H9 (cell line): ENCODE measurements at regions not wholly inside any gene's neighbourhood (a gene's known extent, or its start where the extent isn't known, plus 50 kb on each side); places are given as distances from the start of the nearest gene placed in this dataset.

ENCODE experiments used
- DNase-seq: peaks from one replicate; pipeline ENCODE4 v3.0.0-alpha.2; 2017
- H2AFZ ChIP-seq: one replicate; pipeline ENCODE4 v1.6.1; 2013; ENCODE audit warnings: mild to moderate bottlenecking, low read length, control low read depth, moderate library complexity
- H2AK5ac ChIP-seq: 2 replicates; pipeline ENCODE4 v1.6.1; 2013; ENCODE audit warnings: low read length, control low read depth, mixed read lengths; ENCODE audit not compliant: insufficient read length
- H2BK120ac ChIP-seq: one replicate; pipeline ENCODE4 v1.6.1; 2013; ENCODE audit warnings: low read depth, mild to moderate bottlenecking, low read length, control low read depth, inconsistent platforms; ENCODE audit not compliant: poor library complexity, severe bottlenecking
- H2BK12ac ChIP-seq: 2 replicates; pipeline ENCODE4 v1.6.1; 2013; ENCODE audit warnings: low read length, control low read depth, mixed read lengths, low read depth; ENCODE audit not compliant: insufficient read length
- H2BK15ac ChIP-seq: 2 replicates; pipeline ENCODE4 v1.6.1; 2013; ENCODE audit warnings: low read depth, low read length, control low read depth
- H2BK20ac ChIP-seq: one replicate; pipeline ENCODE4 v1.6.1; 2013; ENCODE audit warnings: low read depth, mild to moderate bottlenecking, low read length, control low read depth, inconsistent platforms; ENCODE audit not compliant: poor library complexity, severe bottlenecking
- H2BK5ac ChIP-seq: 2 replicates; pipeline ENCODE4 v1.6.1; 2013; ENCODE audit warnings: low read length, control low read depth, mixed read lengths; ENCODE audit not compliant: insufficient read length
- H3K14ac ChIP-seq: 2 replicates; pipeline ENCODE4 v1.6.1; 2013; ENCODE audit warnings: low read length, control low read depth; ENCODE audit not compliant: insufficient read depth
- H3K18ac ChIP-seq: 2 replicates; pipeline ENCODE4 v1.6.1; 2013; ENCODE audit warnings: low read depth, mild to moderate bottlenecking, mixed read lengths, low read length, control low read depth; ENCODE audit not compliant: insufficient read length
- H3K23ac ChIP-seq: 2 replicates; pipeline ENCODE4 v1.6.1; 2013; ENCODE audit warnings: low read length, control low read depth, mixed read lengths, low read depth; ENCODE audit not compliant: insufficient read length
- H3K23me2 ChIP-seq: 2 replicates; pipeline ENCODE4 v1.6.1; 2013; ENCODE audit warnings: low read depth, mild to moderate bottlenecking, mixed read lengths, low read length, control low read depth; ENCODE audit not compliant: insufficient read length, poor library complexity, severe bottlenecking
- H3K27ac ChIP-seq: 2 replicates; pipeline ENCODE4 v1.5.1; 2013; ENCODE audit warnings: low read length, control low read depth, mixed read lengths, low read depth; ENCODE audit not compliant: insufficient read length
- H3K27me3 ChIP-seq: 2 replicates; pipeline ENCODE4 v1.6.1; 2013; ENCODE audit warnings: low read length, control low read depth, inconsistent platforms; ENCODE audit not compliant: insufficient read depth
- H3K4ac ChIP-seq: 2 replicates; pipeline ENCODE4 v1.6.1; 2013; ENCODE audit warnings: low read depth, mild to moderate bottlenecking, control low read depth, inconsistent platforms, low read length, moderate library complexity
- H3K4me1 ChIP-seq: 2 replicates; pipeline ENCODE4 v1.6.1; 2013; ENCODE audit warnings: low read length, control low read depth, inconsistent platforms; ENCODE audit not compliant: insufficient read depth
- H3K4me2 ChIP-seq: 2 replicates; pipeline ENCODE4 v1.6.1; 2013; ENCODE audit warnings: low read length, control low read depth, mixed read lengths; ENCODE audit not compliant: insufficient read length, insufficient read depth
- H3K56ac ChIP-seq: 2 replicates; pipeline ENCODE4 v1.6.1; 2013; ENCODE audit warnings: low read depth, mild to moderate bottlenecking, mixed read lengths, low read length, control low read depth; ENCODE audit not compliant: insufficient read length
- H3K79me1 ChIP-seq: 2 replicates; pipeline ENCODE4 v1.6.1; 2013; ENCODE audit warnings: low read depth, mild to moderate bottlenecking, moderate library complexity, low read length, control low read depth, inconsistent platforms; ENCODE audit not compliant: insufficient read depth, poor library complexity, severe bottlenecking
- H3K79me2 ChIP-seq: 2 replicates; pipeline ENCODE4 v1.6.1; 2013; ENCODE audit warnings: low read length, control low read depth, inconsistent platforms; ENCODE audit not compliant: insufficient read depth
- H3K9ac ChIP-seq: 2 replicates; pipeline ENCODE4 v1.6.1; 2013; ENCODE audit warnings: low read length, control low read depth, mixed read lengths; ENCODE audit not compliant: insufficient read length; ENCODE audit errors: extremely low read depth
- H3K9me3 ChIP-seq: one replicate; pipeline ENCODE4 v1.6.1; 2013; ENCODE audit warnings: low read depth, low read length, inconsistent platforms; ENCODE audit not compliant: control insufficient read depth
- H3T11ph ChIP-seq: one replicate; pipeline ENCODE4 v1.6.1; 2013; ENCODE audit warnings: mild to moderate bottlenecking, low read length, control low read depth, inconsistent platforms
- H4K20me1 ChIP-seq: one replicate; pipeline ENCODE4 v1.6.1; 2013; ENCODE audit not compliant: control insufficient read depth, insufficient read length, insufficient read depth
- H4K5ac ChIP-seq: 2 replicates; pipeline ENCODE4 v1.6.1; 2013; ENCODE audit warnings: low read depth, mild to moderate bottlenecking, mixed read lengths, low read length, control low read depth; ENCODE audit not compliant: insufficient read length
- H4K8ac ChIP-seq: replicated peaks from 2 replicates; pipeline ENCODE4 v1.6.1; 2013; ENCODE audit warnings: low read length, control low read depth, mixed read lengths, low read depth; ENCODE audit not compliant: insufficient read length
- H4K91ac ChIP-seq: 2 replicates; pipeline ENCODE4 v1.6.1; 2013; ENCODE audit warnings: low read depth, mild to moderate bottlenecking, moderate library complexity, mixed read lengths, low read length, control low read depth; ENCODE audit not compliant: insufficient read length
- H3K27ac Mint-ChIP-seq, 3 experiments: 2 replicates in 2 of 3; 3 replicates in 1 of 3; pipeline ENCODE4 v1.8.0; 2020 to 2021; ENCODE audit warnings: mixed read lengths in 3 of 3, mild to moderate bottlenecking in 1 of 3, moderate library complexity in 1 of 3
- H3K27me3 Mint-ChIP-seq: 2 replicates; pipeline ENCODE4 v1.8.0; 2021; ENCODE audit warnings: low read depth, mild to moderate bottlenecking, moderate library complexity, mixed read lengths
- H3K36me3 Mint-ChIP-seq, 3 experiments: 2 replicates in 2 of 3; 3 replicates in 1 of 3; pipeline ENCODE4 v1.8.0; 2020 to 2021; ENCODE audit warnings: low read depth in 3 of 3, mixed read lengths in 3 of 3; ENCODE audit not compliant: insufficient read depth in 1 of 3
- H3K4me1 Mint-ChIP-seq, 2 experiments: 2 replicates each; pipeline ENCODE4 v1.8.0; 2020; ENCODE audit warnings: mixed read lengths in 2 of 2
- H3K4me3 Mint-ChIP-seq, 2 experiments: 2 replicates in 1 of 2; 3 replicates in 1 of 2; pipeline ENCODE4 v1.8.0; 2020 to 2021; ENCODE audit warnings: mild to moderate bottlenecking in 2 of 2, mixed read lengths in 2 of 2, moderate library complexity in 1 of 2
- H3K9me3 Mint-ChIP-seq, 2 experiments: 2 replicates in 1 of 2; 3 replicates in 1 of 2; pipeline ENCODE4 v1.8.0; 2020; ENCODE audit warnings: mild to moderate bottlenecking in 2 of 2, mixed read lengths in 2 of 2, moderate library complexity in 1 of 2
- WGBS: extraction: QIAGEN DNeasy Blood & Tissue Kit; methylation state at CpG from one replicate; pipeline ENCODE4 v1.1.7; 2013; ENCODE audit warnings: missing lambda C conversion rate, low lambda C conversion rate, mixed read lengths; ENCODE audit not compliant: insufficient read length; ENCODE audit errors: extremely low coverage; 5-methylcytosine and 5-hydroxymethylcytosine counted together
- TF ChIP-seq, protein P1 (sequence below): fragments of 200-600 bp; sonication (generic); conservative IDR thresholded peaks from 3 replicates; pipeline ENCODE4 v1.8.0; 2021; ENCODE audit warnings: antibody characterized with exemption, mild to moderate bottlenecking

DNA sequence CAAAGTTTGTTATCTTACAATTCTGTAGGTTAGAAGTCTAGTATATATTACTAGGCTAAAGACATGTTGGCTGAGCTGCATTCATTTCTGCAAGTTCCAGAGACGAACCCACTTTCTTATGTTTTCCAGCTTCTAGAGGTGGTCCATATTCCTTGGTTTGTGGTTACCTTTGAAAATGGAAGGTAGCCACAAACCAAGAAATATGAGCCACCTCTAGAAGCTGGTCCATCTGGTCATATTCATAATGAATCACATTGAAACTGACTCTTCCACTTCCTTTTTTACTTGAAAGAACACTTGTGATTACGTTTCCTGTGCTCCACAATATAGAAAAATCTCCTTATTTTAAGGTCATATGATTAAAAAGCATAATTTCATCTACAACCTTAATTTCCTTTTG lies 943.0 kb upstream of the PCDH9 start:
- H3K27me3 Mint-ChIP-seq = no peaks in the 10 kb centered on the region
- no peak overlapping the region for H4K91ac ChIP-seq
- H3K18ac ChIP-seq = no peak overlapping the region
- no peaks in the 10 kb centered on the region for H3K79me2 ChIP-seq
- no peak overlapping the region for H3K27ac Mint-ChIP-seq
- no peak overlapping the region for H3K14ac ChIP-seq
- no peak overlapping the region for H2BK12ac ChIP-seq
- no peak overlapping the region for H3K4ac ChIP-seq
- no peaks in the 10 kb centered on the region for H3K9me3 ChIP-seq
- no peak overlapping the region for H3K4me3 Mint-ChIP-seq
- no peak overlapping the region for H2BK20ac ChIP-seq
- no peak overlapping the region for H2BK15ac ChIP-seq
- H4K5ac ChIP-seq = no peak overlapping the region
- no peak overlapping the region for H4K8ac ChIP-seq
- TF ChIP-seq, protein P1, sequence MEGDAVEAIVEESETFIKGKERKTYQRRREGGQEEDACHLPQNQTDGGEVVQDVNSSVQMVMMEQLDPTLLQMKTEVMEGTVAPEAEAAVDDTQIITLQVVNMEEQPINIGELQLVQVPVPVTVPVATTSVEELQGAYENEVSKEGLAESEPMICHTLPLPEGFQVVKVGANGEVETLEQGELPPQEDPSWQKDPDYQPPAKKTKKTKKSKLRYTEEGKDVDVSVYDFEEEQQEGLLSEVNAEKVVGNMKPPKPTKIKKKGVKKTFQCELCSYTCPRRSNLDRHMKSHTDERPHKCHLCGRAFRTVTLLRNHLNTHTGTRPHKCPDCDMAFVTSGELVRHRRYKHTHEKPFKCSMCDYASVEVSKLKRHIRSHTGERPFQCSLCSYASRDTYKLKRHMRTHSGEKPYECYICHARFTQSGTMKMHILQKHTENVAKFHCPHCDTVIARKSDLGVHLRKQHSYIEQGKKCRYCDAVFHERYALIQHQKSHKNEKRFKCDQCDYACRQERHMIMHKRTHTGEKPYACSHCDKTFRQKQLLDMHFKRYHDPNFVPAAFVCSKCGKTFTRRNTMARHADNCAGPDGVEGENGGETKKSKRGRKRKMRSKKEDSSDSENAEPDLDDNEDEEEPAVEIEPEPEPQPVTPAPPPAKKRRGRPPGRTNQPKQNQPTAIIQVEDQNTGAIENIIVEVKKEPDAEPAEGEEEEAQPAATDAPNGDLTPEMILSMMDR = no peak
- H2BK5ac ChIP-seq = no peak overlapping the region
- no peak overlapping the region for H2AFZ ChIP-seq
- no peaks in the 10 kb centered on the region for H3K79me1 ChIP-seq
- no peaks in the 10 kb centered on the region for H3K27me3 ChIP-seq
- no peak overlapping the region for H3T11ph ChIP-seq
- no peaks in the 10 kb centered on the region for H4K20me1 ChIP-seq
- H2AK5ac ChIP-seq = no peak overlapping the region
- no peak overlapping the region for H3K56ac ChIP-seq
- no peak overlapping the region for H3K23ac ChIP-seq
- H3K23me2 ChIP-seq = no peaks in the 10 kb centered on the region
- peaks cover 0 to 12% (median 2%) of the 10 kb centered on the region in 3 experiments; a peak in 3 of 7 replicates for H3K36me3 Mint-ChIP-seq
- H3K9me3 Mint-ChIP-seq = peaks cover 0 to 6% of the 10 kb centered on the region in 2 experiments; a peak in 3 of 5 replicates
- H3K4me1 Mint-ChIP-seq = no peaks in the 10 kb centered on the region
- WGBS = no CpG with 5 or more reads among the region's 2 CpGs
- no peaks in the 10 kb centered on the region for H3K4me1 ChIP-seq
- H3K9ac ChIP-seq = no peak overlapping the region
- H2BK120ac ChIP-seq = no peak overlapping the region
- no peak overlapping the region for H3K27ac ChIP-seq
- DNase-seq = no peak
- no peak overlapping the region for H3K4me2 ChIP-seq
